DMS 273 (cell line): ENCODE measurements at regions not wholly inside any gene's neighbourhood (a gene's known extent, or its start where the extent isn't known, plus 50 kb on each side); places are given as distances from the start of the nearest gene placed in this dataset.
"Not testable (repeated sequence)": the region's sequence is repeated elsewhere in the genome, so short reads cannot be mapped to it uniquely, and the experiment has no call there.

ENCODE experiments used
- DNase-seq: peaks from one replicate; lab custom pipeline; 2025; ENCODE audit not compliant: unreplicated experiment; lab: John Stamatoyannopoulos, UW

DNA sequence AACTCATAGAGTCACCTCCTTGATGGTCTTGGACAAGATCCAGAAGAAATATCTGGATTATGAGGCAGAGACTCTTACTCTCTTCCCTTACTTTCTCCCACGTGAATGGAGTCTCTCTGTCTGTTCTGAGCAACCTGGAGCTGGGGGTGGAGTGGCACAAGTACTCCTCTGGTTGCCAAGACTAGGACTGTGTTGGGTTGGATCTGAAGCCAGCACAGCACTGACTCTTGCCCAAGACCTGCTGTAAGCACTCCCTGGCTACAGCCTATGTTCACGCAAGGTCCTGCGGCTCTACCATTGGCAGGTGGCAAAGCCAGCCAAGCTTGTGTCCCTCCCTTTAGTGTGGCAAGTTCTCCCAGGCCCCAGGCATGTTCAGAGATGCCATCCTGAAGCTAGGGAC lies 488.2 kb upstream of the NRG3 start:
- DNase-seq, result no peak

- no peak for DNase-seq
Measured at GRCh38 chr10:81403451-81403850, 471.5 kb upstream of the NRG3 start.

- no peak for DNase-seq
Measured at GRCh38 chr10:81405399-81405798, 469.6 kb upstream of the NRG3 start.

DNA sequence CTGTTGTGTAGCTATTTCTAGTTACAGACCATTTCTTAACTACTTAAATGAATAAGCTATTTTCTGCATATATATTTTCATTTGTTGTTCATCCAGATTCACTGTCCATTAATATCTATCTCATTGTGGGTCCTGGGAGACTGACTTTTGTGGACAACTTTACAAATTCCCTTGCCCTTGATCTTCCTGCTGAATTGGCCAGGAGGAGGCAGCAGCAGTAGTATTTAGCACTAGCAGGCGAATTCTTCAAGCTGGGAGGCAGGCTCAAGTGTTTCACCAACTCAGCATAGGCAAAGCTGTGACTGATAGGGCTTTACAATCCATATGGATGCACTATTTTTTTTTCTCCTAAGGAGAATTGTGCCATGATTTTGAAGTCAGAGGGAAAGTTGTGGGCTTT lies 461.0 kb upstream of the NRG3 start:
- DNase-seq, result peak; percentile 56

- DNase-seq, result no peak
Measured at GRCh38 chr10:81426722-81427121, 448.3 kb upstream of the NRG3 start.

DNA sequence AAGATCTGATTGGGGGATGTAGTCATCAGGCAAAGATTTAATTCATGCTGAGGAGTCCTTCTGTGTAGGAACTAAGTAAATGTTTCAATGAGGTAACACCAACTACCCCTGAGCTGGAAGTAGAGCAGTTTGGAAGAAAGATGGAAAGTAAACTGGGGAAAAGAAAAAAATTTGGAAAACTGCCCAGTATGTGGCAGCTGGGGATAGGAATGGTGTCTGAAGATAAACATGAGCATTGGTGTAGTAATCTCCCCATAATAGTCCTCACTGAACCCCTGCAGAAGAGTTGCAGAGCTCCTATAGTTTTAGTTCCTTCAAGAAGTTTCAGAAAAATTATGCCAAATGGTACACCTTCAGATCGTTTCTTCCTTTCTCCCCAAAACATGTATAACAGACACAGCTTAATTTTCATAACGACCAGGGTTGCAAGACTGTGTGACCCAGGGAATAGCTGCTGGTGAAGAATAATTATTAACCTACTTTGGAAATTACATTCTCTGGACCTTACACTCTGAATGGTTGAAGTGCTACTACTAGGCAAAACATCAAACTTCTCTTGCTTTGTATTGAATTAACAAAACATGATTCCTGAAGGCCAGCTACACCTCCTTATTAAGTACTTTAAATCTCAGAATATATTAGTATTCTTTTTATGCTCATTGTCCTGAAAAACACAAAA lies 446.4 kb upstream of the NRG3 start:
- DNase-seq, result peak; percentile 39

- DNase-seq, result no peak
Measured at GRCh38 chr10:81439445-81439844, 435.5 kb upstream of the NRG3 start.

- not testable (repeated sequence) for DNase-seq
Measured at GRCh38 chr10:81441624-81442023, 433.4 kb upstream of the NRG3 start.

DNA sequence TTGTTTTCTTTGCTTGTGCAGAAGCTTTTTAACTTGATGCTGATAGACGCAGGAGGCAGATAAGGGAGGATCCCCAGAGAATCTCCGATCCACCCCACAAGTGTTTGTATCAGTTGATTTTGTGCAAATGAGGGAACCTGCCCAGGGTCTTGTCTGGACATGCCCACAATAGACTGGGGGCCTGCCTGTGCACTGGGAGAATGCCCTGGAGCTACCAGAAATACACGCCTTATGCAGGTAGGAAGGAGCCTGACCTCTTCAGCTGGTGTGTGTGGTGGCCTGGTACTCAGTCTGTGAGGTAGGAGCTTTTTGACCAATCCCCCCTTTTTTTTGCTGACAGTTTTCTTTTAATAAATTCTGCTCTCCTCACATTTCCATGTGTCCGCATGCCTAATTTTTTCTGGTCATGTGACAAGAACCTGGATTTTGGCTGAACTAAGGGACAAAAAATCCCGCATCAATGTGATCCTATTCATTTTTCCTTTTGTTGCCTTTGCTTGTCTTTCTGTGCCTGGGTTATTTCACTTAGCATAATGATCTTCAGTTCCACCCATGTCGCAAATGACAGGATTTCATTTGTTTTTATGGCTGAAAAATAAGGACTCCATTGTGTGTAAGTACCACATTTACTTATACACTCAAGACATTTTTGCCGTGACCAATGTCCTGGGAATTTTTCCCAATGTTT lies 430.6 kb upstream of the NRG3 start:
- DNase-seq, result no peak

DNA sequence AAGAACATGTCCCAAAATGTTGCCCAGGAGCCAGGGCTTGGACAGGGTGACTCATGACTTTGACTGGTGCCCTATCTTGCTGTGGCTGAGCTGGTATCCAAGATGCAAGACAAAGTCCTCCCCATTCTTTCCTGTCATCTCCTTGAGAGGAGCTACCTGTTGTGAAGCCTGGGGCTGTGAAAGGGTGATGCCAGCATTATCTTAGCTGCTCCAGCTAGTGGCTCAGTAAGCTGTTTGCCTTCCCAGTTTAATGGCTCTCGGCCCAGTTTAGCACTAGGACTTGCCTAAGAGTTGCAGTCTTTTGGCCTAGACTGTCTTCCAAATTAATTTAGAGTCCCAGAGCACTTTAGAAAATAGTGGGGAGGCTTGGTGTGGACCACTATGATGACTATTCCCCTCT lies 424.3 kb upstream of the NRG3 start:
- DNase-seq, result no peak

DNA sequence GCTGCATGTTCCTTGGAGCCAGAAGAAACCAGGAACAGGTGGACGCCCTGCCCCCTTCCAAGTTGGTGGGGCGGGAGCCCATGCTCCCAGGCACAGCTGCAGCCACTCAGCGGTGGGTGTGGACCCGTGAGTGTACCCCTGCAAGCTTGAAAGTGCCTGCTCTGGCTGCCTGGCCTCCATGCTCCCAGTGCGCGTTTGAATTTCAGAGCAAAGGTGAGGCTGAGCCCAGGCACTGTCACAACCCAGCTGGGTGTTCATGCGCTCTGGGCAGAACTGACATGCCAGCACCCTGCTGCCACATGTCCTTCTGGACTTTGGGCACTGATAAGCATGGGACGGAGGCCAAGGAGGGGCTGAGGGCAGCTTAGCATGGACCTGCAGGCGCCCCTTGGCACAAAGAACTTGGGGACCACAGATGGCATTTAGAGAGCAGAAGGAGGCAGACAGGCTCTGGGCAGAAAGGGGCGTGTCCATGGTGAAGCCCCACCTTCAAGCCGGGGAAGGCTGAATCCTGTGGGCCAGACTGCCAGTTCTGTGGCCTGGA lies 402.0 kb upstream of the NRG3 start:
- DNase-seq, result peak; percentile 91

DNA sequence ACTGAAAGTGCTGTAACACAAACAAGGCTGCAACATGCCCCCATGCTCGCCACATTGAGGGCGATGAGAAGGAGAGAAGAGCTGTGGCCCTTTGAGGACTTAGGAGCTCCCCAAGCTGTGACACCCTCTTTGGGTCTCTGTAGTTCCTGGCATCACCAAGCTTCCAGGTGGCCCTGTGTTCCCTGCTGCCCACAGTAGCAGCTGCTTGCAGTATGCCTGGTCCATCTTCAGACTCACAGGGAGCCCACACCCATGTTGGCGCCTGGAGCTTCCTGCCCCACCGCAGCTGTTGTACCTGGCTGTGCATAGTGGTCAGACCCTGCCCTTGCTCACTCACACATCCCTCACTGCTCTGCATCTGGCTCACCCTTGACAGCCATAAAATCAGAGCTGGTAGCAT lies 401.2 kb upstream of the NRG3 start:
- DNase-seq, result no peak

DNA sequence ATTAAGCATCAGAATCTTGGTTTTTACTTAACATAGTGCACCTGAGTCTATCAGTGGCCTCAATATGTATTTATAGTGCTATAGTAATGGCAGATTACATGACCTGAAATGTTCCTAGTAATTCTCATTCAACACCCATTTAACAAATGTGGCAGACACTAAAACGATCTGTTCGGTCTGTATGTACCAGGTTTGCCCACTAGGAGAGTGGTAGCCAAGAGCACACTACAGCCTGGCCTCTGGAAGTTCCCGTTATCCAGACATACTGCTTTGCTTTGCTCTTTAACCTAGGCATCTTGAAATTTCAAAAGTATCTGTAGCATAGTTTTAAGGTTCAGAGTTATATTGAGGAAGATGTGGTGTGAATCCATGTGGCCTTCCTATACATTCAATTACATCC lies 395.7 kb upstream of the NRG3 start:
- no peak for DNase-seq

- no peak for DNase-seq
Measured at GRCh38 chr10:81496626-81497025, 378.4 kb upstream of the NRG3 start.

GRCh38 chr10:81498011-81498551 lies 376.9 kb upstream of the NRG3 start:
- no peak for DNase-seq

GRCh38 chr10:81502677-81503359 lies 372.2 kb upstream of the NRG3 start:
- DNase-seq, result no peak

- not testable (repeated sequence) for DNase-seq
Measured at GRCh38 chr10:81505777-81506176, 369.2 kb upstream of the NRG3 start.

DNA sequence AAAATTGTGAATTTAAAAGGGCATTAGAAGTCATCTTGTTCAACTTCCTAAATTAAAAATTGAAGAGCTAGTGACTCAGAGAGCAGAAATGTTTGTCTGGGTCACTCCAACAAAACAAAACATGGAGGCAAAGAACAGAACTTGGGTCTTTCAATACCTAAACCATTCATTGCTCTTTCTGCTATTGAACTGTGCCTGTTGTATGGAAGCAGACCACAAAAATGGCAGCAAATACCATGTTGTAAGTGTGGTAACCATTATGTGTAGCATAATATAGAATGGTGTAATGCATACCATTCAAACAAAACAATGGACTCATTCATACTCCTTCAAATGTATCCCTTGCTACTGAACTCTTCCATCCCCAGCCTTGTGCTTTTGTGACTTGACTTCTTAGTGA lies 360.2 kb upstream of the NRG3 start:
- DNase-seq, result no peak

GRCh38 chr10:81520688-81521087 lies 354.3 kb upstream of the NRG3 start:
- DNase-seq, result no peak

DNA sequence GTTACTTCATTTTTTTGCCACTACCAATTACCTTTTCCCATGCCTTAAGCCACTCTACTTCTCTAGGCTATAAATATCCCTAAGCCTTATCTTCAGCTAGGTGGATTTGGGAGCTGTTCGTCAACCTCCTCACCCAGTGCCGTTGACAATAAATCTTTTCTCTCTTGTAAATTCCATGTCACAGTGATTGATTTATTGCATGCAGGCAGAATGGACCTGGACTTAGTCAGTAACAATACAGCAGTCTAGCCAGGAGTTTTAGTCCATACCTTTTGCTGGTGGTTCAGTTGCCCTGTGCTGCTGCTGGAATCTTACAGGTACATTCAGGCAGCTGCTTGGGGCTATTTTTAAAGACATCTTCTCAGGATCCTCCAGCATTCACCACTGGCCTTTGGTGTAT lies 350.5 kb upstream of the NRG3 start:
- no peak for DNase-seq

DNA sequence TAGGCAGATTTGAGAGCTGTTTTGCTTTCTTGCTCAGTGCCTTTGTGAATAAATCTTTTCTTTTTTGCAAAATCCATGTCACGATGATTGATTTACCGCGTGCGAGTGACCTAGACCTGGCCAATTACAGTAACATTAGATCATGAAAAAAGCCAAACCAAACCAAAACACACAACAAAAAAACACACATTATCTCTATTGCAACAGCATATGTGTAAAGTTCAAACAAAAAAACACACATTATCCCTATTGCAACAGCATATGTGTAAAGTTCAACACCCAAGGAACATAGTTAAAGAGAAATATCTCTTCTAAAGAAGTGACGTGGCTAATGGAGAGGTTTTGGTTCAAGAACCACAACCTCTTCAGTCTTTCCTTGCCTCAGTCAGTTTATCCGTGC lies 342.6 kb upstream of the NRG3 start:
- no peak for DNase-seq

DNA sequence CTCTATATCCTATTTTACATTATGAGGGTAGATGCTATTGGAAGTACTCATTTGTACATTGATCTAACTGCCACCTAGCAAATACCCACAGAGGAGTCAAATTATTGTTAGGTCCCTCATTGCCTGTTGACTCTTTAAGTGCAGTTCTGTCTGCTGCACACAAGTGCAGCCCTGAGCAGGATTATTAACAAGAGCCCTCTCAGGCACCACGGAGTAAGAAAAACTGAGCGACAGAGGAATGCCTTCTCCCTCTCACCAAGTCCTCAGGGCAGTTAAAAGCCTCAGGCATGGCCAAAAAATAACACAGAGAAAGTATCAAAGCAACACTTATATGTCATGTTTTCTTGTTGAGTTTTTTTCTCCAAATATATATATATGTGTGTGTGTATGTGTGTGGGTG lies 340.0 kb upstream of the NRG3 start:
- no peak for DNase-seq
